Vagina (tissue), 2 donors: ENCODE measurements at regions not wholly inside any gene's neighbourhood (a gene's known extent, or its start where the extent isn't known, plus 50 kb on each side); places are given as distances from the start of the nearest gene placed in this dataset.
A peak's percentile ranks its signal among the peaks of the same experiment; 100 is the strongest.

Experiments used
- CTCF ChIP-seq, 3 experiments: fragments of 450-650 bp in 2 of 3; fragments of 200-600 bp in 1 of 3; sonication (generic) in 1 of 3; IDR thresholded peaks; one replicate each; pipeline ENCODE4 v1.5.1; 2017 to 2019; ENCODE audit warnings: antibody characterized with exemption in 3 of 3, mild to moderate bottlenecking in 2 of 3, moderate library complexity in 2 of 3
- POLR2A ChIP-seq, 2 donors: fragments of 450-650 bp; IDR thresholded peaks; one replicate each; pipeline ENCODE4 v1.6.1; 2017; ENCODE audit warnings: antibody characterized with exemption in 2 of 2, mild to moderate bottlenecking in 2 of 2, moderate library complexity in 2 of 2
- POLR2AphosphoS5 ChIP-seq, 2 donors: sonication (generic); formaldehyde crosslinking; IDR thresholded peaks; one replicate each; pipeline ENCODE4 v1.9.0; 2017; ENCODE audit warnings: antibody characterized with exemption in 2 of 2, mild to moderate bottlenecking in 2 of 2, low read depth in 1 of 2; ENCODE audit not compliant: insufficient read depth in 1 of 2

GRCh38 chr19:30682999-30683536 lies 310.9 kb downstream of the ZNF536 start:
- TF ChIP-seq CTCF (IDR thresholded peaks at IDR 0.05), result peak; percentile 60 to 92 (median 79)
- peak; percentile 45 to 70 for TF ChIP-seq POLR2AphosphoS5 (IDR thresholded peaks at IDR 0.05; ENCODE audit: insufficient read depth in 1 of 2, low read depth in 1 of 2)
- TF ChIP-seq POLR2A (IDR thresholded peaks at IDR 0.05), result no peak
